ENCODE measurements at regions not wholly inside any gene's neighbourhood (a gene's known extent, or its start where the extent isn't known, plus 50 kb on each side); places are given as distances from the start of the nearest gene placed in this dataset.

DNA sequence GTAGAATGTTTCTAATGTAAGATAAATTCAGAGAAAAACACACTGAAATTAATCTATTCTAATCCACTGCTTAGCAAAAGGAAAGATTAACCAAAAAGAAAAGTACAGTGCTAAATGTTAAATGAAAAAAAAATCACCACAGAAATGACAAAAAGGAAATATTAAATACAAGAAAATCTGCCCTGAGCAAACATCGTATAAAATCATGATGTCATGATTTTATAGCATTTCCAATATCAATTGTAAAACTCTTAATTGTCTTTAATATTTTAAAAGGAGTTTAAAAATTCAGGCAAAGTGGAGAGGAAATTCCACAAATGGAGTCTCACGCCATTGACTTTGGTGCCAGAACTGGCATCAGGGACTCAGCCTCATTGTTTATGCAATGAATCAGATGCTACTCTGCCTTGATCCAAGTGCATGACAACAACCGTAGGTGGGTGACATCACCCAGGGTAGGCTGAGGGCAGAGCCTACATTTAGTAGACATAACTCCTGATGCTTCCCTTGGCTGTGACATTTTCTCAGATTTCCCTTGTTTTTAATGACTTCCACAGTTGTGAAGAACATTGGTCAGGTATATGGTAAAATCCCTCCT, 696.8 kb downstream of the SEMA5A start:
- TF ChIP-seq, protein P1, sequence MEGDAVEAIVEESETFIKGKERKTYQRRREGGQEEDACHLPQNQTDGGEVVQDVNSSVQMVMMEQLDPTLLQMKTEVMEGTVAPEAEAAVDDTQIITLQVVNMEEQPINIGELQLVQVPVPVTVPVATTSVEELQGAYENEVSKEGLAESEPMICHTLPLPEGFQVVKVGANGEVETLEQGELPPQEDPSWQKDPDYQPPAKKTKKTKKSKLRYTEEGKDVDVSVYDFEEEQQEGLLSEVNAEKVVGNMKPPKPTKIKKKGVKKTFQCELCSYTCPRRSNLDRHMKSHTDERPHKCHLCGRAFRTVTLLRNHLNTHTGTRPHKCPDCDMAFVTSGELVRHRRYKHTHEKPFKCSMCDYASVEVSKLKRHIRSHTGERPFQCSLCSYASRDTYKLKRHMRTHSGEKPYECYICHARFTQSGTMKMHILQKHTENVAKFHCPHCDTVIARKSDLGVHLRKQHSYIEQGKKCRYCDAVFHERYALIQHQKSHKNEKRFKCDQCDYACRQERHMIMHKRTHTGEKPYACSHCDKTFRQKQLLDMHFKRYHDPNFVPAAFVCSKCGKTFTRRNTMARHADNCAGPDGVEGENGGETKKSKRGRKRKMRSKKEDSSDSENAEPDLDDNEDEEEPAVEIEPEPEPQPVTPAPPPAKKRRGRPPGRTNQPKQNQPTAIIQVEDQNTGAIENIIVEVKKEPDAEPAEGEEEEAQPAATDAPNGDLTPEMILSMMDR (IDR thresholded peaks at IDR 0.05; ENCODE audit: extremely low read depth in 1 of 2, insufficient read depth in 1 of 2, low read depth in 1 of 2, low read length in 2 of 2), result no peak
- TF ChIP-seq MYC (IDR thresholded peaks at IDR 0.05; ENCODE audit: low read depth, low read length) (no peak), GATA2 (IDR thresholded peaks at IDR 0.05; ENCODE audit: insufficient read depth, insufficient read length, low read depth, low read length) (peak; percentile 19), EZH2 (IDR thresholded peaks at IDR 0.05; ENCODE audit: borderline replicate concordance, low read depth, low read length, severe bottlenecking) (no peak), FOS (IDR thresholded peaks at IDR 0.05; ENCODE audit: borderline replicate concordance, insufficient read depth, low read length) (peak; percentile 54)

All from endothelial cell of umbilical vein (primary cell).